GM12892 (cell line): ENCODE measurements at regions not wholly inside any gene's neighbourhood (a gene's known extent, or its start where the extent isn't known, plus 50 kb on each side); places are given as distances from the start of the nearest gene placed in this dataset.

Experiments
- POLR2A ChIP-seq: IDR thresholded peaks from 2 replicates; pipeline ENCODE4 v1.6.1; 2011; ENCODE audit warnings: low read depth, low read length, control low read depth
- TAF1 ChIP-seq: IDR thresholded peaks from 2 replicates; pipeline ENCODE4 v1.6.1; 2011; ENCODE audit warnings: low read depth, mild to moderate bottlenecking, control low read depth, low read length, borderline replicate concordance

DNA sequence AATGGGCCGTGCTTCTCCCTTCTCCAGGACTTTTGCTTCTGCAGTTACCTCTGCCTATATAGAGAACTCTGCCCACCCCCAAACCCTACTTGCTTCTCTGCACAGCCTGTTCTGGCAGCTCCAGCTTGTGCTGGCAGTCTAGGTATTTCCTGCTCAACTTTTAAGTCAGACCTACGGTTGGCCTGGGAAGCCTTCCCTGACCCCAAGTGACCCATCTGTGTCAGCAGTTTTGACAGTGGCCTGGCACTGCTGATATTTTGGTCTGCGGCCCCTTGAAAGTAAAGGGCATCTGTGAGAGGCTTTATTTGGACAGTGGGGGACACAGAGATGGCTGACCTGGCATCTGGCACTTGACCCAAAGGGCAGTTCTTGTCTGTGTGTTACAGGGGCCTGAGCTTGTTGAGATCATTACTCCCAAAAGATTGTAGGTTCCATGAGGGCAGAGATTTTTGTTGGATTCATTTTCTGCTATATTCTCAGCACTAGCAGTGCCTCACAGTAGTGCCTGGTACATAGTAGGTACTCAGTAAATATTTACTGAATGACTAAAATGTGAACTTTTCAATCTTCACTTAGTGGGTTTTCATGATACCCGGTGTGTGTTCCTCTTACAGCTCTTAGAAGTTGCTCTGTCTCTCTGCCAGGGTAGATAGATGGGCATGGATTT lies 55.2 kb upstream of the TRAK1 start:
- TF ChIP-seq POLR2A (no peak), TAF1 (no peak)
